Right lobe of liver (tissue), 4 donors: ENCODE measurements at regions not wholly inside any gene's neighbourhood (a gene's known extent, or its start where the extent isn't known, plus 50 kb on each side); places are given as distances from the start of the nearest gene placed in this dataset.

Experiments used
- POLR2A ChIP-seq: fragments of 450-650 bp; IDR thresholded peaks from one replicate; pipeline ENCODE4 v1.6.1; 2017; ENCODE audit warnings: antibody characterized with exemption, mild to moderate bottlenecking
- TF ChIP-seq, protein P1 (sequence below), 4 donors: fragments of 200-600 bp in 3 of 4; fragments of 450-650 bp in 1 of 4; IDR thresholded peaks; one replicate each; pipeline versions ENCODE4 v1.5.1 to v1.8.0; 2016 to 2022; ENCODE audit warnings: antibody characterized with exemption in 4 of 4, mild to moderate bottlenecking in 2 of 4
- donor health status: DM: no; HTN: no; CAD: no.
- donor health status: DM: no; HTN: no; CAD: no.
- donor health status: DM: no; HTN: yes; CAD: no.

DNA sequence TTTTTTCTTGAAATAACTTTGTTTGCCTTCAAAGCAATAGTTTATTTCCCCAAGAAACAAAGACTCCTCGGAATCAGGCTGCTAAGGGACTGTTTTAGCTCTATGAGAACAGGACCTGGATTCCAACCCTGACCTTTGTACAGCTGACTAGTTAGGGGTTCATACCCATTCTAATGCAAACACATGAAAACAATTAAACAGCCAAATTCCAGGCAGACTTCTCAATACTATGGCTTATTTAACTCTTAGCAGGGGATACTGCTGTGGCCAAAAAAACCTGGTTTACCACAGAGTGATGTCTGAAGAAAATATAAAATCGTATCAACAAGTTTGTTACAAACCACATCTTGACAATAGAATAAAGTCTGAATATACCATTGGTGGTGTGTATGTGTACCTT is 129.6 kb upstream of the INTU start:
- TF ChIP-seq, protein P1, sequence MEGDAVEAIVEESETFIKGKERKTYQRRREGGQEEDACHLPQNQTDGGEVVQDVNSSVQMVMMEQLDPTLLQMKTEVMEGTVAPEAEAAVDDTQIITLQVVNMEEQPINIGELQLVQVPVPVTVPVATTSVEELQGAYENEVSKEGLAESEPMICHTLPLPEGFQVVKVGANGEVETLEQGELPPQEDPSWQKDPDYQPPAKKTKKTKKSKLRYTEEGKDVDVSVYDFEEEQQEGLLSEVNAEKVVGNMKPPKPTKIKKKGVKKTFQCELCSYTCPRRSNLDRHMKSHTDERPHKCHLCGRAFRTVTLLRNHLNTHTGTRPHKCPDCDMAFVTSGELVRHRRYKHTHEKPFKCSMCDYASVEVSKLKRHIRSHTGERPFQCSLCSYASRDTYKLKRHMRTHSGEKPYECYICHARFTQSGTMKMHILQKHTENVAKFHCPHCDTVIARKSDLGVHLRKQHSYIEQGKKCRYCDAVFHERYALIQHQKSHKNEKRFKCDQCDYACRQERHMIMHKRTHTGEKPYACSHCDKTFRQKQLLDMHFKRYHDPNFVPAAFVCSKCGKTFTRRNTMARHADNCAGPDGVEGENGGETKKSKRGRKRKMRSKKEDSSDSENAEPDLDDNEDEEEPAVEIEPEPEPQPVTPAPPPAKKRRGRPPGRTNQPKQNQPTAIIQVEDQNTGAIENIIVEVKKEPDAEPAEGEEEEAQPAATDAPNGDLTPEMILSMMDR (IDR thresholded peaks at IDR 0.05), result no peak
- TF ChIP-seq POLR2A, result no peak
